Left renal pelvis (tissue), 4 donors: ENCODE measurements at regions not wholly inside any gene's neighbourhood (a gene's known extent, or its start where the extent isn't known, plus 50 kb on each side); places are given as distances from the start of the nearest gene placed in this dataset.
"Not testable (repeated sequence)": the region's sequence is repeated elsewhere in the genome, so short reads cannot be mapped to it uniquely, and the experiment has no call there.

Source experiments
- DNase-seq, 4 donors: peaks; one replicate each; pipeline ENCODE4 v3.0.0-alpha.2; 2013; ENCODE audit warnings: low read depth in 4 of 4, low spot score in 3 of 4

DNA sequence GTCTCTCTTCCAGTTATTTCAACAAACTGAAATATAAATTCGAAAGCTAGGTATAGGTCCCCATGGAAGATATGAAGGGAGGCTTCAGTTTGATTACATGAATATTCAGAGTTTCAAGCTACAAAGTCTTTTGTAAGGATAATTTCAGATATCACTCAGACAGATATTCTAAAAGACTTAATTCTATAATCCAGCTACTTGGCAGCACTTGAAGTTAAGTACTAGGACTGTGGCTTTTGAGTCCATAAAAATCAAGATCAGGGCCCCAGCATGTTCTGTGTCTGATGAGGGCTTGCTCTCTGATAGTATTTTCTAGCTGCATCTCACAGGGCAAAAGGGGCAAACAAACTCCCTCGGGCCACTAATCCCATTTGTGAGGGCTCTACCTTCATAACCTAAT is 160.6 kb upstream of the IRS2 start:
- DNase-seq: no peak

- DNase-seq: no peak
These were observed 159.0 kb upstream of the IRS2 start for GRCh38 chr13:109945206-109945960.

GRCh38 chr13:109941951-109942350 is 155.6 kb upstream of the IRS2 start:
- no peak for DNase-seq

- no peak for DNase-seq
These were observed 154.8 kb upstream of the IRS2 start for GRCh38 chr13:109941221-109941620.

DNA sequence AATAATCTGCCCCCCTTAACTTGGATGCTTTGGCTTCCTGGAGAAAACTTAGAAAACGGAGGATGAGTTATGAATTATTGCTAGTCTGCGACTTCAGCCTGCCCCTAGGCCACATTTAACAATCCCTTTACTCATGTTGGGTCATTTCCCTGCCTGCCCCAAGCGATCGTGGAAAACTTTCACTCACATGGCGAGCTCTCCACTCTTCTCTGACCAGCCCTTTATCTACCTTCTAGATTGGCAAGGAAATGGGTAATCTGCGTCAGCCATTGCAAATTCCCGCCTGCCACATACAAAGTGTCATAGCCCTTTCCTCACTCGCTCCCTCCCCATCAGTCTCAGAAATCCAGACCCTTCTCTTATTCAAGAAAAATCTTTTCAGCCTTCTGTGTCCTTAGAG is 154.3 kb upstream of the IRS2 start:
- DNase-seq: no peak

GRCh38 chr13:109939838-109940237 is 153.5 kb upstream of the IRS2 start:
- no peak for DNase-seq

DNA sequence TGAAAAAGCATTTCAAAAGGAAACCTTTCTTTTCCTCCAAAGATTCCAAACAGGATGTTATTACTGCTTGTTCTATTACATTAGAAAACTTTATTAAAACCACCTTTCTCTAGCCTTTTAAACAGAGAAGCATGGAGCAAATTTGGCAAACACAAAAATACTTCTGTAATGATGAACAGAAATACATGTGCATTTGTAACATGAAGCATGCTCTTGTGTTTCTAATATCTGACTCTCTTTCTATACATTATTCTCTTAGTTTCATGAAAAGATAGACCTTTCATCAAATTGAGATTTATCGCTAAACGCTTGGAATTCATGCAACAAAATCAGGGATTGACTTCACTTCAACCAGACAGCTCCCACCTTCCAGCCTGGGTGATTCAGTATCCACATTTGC is 152.8 kb upstream of the IRS2 start:
- no peak for DNase-seq

DNA sequence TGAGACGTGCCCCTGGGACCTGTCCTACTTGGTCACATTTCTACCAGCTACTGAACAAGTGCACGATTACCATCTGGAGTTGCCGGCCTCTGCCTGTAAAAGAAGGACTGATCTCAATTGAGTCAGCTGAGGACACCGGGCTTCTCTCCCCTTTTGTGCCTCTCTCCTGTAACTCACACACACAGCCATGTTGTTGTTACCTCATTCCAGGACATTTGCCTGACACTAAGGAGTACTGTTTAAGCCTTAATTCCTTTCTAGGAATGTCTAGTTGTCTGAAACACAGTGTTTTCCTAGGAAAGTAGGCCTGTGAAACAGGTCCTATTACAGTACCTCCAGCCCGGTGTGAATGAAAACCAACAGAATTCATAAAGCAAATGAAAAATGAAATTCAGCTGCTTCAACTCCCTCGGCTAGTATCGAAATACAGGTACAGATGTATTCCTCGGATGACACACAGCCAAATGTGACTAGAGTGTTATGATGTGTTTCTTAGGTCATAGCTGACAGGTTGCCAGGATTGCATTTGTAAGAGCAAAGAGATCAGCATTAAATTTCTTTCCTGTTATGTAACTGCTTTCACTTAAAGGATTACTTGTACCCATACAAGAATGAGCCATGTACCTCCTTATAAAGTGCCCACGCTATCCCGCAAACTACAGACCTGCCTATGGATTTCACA is 152.0 kb upstream of the IRS2 start:
- no peak for DNase-seq

GRCh38 chr13:109934520-109934919 is 148.1 kb upstream of the IRS2 start:
- DNase-seq: not testable (repeated sequence)

- DNase-seq: no peak
These were observed 147.1 kb upstream of the IRS2 start for GRCh38 chr13:109933476-109933875.

DNA sequence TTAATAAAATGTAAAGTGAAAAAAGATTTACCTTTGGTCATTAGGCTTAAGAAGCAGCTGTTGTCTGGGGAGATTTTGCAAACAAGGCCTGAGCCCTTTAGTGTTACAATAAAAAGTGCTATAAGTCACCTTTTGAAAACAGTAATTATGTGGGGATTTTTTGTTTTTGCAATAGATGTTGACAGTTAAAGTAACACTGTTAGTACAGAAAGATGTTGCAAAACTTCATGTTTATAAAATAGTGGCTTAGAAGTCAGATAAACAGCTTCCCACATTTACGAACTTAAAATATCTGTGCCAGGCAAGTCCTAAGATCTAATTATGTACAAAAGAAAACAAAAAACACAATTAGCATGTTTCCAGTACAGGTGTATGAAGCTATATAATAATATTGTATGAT is 138.0 kb upstream of the IRS2 start:
- no peak for DNase-seq

DNA sequence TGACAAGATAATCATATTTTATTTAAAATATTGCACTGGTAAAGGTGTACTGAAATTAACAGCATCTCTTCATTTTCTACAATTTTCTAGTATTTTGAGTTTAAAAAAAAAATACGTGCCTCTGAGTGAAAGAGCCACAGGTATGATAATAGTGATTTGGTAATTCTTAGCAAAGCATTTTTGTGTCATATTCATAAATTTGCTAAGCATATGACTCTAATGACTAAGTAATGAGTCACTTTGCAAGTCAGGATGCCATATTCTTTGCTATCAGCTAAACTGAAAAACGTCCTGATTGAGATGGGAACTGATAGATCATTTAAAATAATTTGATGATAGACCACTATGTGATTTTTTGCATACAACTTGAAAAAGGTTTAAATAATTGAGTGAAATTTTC is 136.1 kb upstream of the IRS2 start:
- no peak for DNase-seq

DNA sequence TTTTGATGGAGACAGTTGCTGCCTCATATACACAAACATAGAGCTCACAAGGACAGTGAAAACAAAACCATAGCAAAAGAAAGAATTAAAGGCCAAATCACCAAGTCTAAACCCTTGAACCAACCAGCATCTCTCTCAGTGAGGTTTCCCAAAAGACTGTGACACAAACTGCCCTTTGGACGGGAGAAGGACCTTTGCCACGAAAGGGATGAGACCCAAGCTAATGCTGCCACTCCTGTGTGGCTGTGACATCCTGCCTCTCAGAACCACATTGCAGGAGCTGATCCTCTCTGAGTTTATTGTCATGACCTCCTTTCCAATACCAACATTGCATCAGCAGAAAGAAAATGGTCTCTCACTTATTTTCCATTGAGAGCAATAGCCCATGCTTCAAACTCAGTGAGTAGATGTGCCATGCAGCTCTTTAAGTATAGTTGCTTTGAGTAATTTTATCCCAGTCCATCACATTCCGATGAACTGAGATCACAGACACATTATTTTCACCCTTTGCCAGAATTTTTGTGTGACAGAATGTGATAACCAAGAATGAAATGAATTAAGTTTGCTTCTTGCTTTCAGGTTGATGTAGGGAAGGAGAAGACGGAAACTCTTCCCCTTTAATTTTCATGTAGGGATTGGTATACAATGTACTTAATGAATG is 133.5 kb upstream of the IRS2 start:
- no peak for DNase-seq

DNA sequence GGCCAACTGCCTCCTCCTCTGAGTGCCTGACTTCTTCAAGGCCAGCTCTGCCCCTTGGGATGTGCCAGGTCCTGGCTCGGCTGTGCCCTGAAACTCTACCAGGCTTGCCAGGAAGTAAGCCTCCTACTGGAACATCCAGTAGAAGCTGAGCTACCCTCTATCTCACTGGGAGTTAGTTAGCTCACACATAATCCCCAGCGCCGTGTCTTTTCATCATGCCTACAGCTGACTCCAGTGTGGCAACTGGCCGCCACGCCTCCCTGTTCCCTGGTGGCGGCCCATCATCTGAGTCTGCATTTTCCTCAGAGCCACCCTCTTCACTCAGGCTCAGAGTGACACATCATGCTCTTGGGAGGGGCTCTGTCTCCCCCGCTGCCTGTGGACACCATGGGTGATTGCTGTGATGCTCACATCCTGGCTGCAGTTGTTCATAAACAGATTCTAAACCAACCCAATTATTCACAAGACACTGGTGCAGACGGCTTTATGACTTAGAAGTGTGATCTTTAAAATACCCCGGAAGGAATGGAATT is 131.9 kb upstream of the IRS2 start:
- DNase-seq: no peak

GRCh38 chr13:109917422-109917821 is 131.0 kb upstream of the IRS2 start:
- DNase-seq: no peak

DNA sequence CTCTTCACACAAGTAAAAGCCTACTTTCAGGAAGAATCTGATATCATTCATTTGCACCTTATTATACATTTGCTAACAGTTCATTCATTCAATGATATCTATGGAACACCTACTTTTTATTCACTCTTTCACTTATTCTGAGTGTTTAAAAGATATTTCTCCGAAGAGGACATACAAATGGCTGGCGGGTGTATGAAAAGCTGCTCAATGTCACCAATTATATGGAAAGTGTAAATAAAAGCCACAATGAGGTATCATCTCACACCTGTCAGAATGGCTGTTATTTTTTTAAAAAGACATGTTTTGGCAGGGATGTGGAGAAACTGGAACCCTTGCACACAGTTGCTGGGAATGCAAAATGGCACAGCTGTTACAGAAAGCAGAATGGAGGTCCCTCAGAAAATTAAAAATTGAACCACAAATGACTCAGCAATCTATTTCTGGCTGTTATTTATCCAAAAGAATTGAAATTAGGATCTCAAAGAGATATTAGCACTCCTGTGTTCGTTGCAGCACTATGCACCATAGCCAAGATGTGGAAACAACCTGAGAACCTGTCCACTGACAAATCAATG is 127.6 kb upstream of the IRS2 start:
- DNase-seq: no peak

- DNase-seq: no peak
These were observed 126.8 kb upstream of the IRS2 start for GRCh38 chr13:109913186-109913585.

DNA sequence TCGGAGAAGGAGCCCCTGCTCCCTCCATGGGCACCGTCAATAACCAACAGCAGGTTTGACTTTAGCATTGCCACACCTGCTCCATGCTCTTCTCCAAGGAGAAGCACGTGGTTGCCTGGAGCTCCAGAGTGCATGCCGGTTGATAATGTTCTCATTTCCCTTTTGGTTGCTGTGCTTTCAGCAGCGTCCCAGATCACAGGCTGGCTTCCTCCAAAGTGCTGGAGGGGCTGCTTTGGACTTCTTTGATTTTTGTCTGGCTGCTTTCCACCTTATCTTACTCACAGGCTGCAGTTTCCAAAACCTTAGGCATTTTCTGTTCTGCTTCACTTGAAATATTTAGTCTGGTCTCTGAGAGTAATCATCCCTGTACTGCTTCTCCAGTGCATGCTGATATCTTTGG is 123.8 kb upstream of the IRS2 start:
- no peak for DNase-seq

DNA sequence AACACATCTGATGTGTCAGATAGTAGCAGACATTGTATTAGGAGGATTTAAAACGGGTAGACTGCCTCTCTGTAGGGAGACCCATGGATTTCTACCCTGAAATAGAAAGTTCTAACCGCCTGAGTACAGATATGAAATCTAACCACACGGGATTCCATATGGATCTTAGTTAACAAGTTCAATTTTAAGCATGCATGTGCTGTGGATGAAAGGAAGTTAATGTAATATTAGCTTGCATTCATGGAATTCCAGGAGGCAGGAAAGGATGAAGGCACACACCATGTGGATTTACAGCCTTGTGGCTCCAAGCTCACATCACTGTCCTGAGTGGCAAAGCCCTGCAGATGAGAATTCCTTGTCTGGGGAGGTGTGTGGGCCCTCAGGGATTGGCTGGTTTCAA is 120.6 kb upstream of the IRS2 start:
- DNase-seq: no peak

DNA sequence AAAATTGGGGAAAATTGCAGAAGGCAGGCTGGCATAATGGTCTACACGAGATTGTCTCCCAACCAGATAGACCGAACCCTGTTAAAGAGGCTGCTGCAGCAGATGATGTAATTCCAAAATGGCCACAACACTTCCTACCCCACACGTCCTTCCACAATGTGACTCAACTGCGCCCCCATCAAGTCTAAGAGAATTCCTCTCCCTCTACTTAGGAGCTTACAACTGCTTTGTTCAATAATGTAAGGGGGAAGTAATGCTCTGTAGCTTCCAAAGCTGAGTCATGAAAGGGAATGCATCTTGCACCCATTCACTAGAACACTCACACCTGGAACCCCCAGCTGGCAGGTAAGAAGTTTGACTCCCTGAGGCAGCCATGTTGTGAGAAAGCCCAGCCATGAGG is 117.8 kb upstream of the IRS2 start:
- no peak for DNase-seq

- DNase-seq: no peak
These were observed 114.4 kb upstream of the IRS2 start for GRCh38 chr13:109900741-109901140.
